HG03097 (cell line): ENCODE measurements at regions not wholly inside any gene's neighbourhood (a gene's known extent, or its start where the extent isn't known, plus 50 kb on each side); places are given as distances from the start of the nearest gene placed in this dataset.
"Not testable (repeated sequence)": the region's sequence is repeated elsewhere in the genome, so short reads cannot be mapped to it uniquely, and the experiment has no call there.

Experiments used
- ATAC-seq: cut with Tn5 transposase; IDR thresholded peaks from one replicate; pipeline ENCODE4 v1.9.1; 2021; ENCODE audit not compliant: unreplicated experiment, low FRiP score

- ATAC-seq: no peak
Measured at GRCh38 chr9:106038266-106039001, 344.1 kb downstream of the TMEM38B start.

- no peak for ATAC-seq
Measured at GRCh38 chr9:106039151-106039935, 345.0 kb downstream of the TMEM38B start.

GRCh38 chr9:106041920-106042319, 347.6 kb downstream of the TMEM38B start:
- ATAC-seq: not testable (repeated sequence)

- ATAC-seq: no peak
Measured at GRCh38 chr9:106051545-106051944, 357.2 kb downstream of the TMEM38B start.

GRCh38 chr9:106052166-106052565, 357.8 kb downstream of the TMEM38B start:
- no peak for ATAC-seq

- no peak for ATAC-seq
Measured at GRCh38 chr9:106052735-106053134, 358.4 kb downstream of the TMEM38B start.

GRCh38 chr9:106056328-106056727, 362.0 kb downstream of the TMEM38B start:
- ATAC-seq: no peak

GRCh38 chr9:106058460-106058859, 364.1 kb downstream of the TMEM38B start:
- no peak for ATAC-seq

GRCh38 chr9:106059886-106060285, 365.5 kb downstream of the TMEM38B start:
- no peak for ATAC-seq

GRCh38 chr9:106060885-106061284, 366.5 kb downstream of the TMEM38B start:
- no peak for ATAC-seq

GRCh38 chr9:106062250-106062649, 367.9 kb downstream of the TMEM38B start:
- no peak for ATAC-seq

- no peak for ATAC-seq
Measured at GRCh38 chr9:106065136-106065535, 370.8 kb downstream of the TMEM38B start.

- ATAC-seq: no peak
Measured at GRCh38 chr9:106065579-106066214, 371.4 kb downstream of the TMEM38B start.

- ATAC-seq: no peak
Measured at GRCh38 chr9:106066940-106067524, 372.7 kb downstream of the TMEM38B start.

- no peak for ATAC-seq
Measured at GRCh38 chr9:106069241-106069640, 374.9 kb downstream of the TMEM38B start.

- no peak for ATAC-seq
Measured at GRCh38 chr9:106072421-106072820, 378.1 kb downstream of the TMEM38B start.

GRCh38 chr9:106074006-106074405, 379.7 kb downstream of the TMEM38B start:
- ATAC-seq: no peak

- no peak for ATAC-seq
Measured at GRCh38 chr9:106075236-106075959, 381.1 kb downstream of the TMEM38B start.

- no peak for ATAC-seq
Measured at GRCh38 chr9:106075960-106076327, 381.6 kb downstream of the TMEM38B start.

GRCh38 chr9:106076711-106077110, 382.4 kb downstream of the TMEM38B start:
- ATAC-seq: no peak
